ENCODE measurements at regions not wholly inside any gene's neighbourhood (a gene's known extent, or its start where the extent isn't known, plus 50 kb on each side); places are given as distances from the start of the nearest gene placed in this dataset.

DNA sequence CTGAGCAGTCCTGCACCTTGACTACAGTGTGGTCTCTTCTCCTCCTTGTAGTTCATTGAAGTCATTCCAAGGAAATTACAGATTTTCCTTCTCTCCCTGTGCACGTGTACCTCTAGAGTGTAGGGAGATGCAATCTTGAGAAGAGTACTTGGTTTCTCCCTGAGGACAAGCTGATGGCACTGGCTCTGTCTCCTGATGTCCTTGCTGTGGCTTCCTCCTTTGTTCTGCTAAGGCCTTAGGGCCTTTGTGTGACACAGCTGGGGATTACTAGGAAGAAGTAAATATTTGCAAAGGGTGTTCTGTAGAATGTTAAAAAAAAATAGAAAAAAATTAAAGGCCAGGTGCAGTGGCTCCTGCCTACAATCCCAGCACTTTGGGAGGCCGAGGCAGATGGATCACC lies 66.2 kb upstream of the APOBEC4 start:
- TF ChIP-seq, protein P1, sequence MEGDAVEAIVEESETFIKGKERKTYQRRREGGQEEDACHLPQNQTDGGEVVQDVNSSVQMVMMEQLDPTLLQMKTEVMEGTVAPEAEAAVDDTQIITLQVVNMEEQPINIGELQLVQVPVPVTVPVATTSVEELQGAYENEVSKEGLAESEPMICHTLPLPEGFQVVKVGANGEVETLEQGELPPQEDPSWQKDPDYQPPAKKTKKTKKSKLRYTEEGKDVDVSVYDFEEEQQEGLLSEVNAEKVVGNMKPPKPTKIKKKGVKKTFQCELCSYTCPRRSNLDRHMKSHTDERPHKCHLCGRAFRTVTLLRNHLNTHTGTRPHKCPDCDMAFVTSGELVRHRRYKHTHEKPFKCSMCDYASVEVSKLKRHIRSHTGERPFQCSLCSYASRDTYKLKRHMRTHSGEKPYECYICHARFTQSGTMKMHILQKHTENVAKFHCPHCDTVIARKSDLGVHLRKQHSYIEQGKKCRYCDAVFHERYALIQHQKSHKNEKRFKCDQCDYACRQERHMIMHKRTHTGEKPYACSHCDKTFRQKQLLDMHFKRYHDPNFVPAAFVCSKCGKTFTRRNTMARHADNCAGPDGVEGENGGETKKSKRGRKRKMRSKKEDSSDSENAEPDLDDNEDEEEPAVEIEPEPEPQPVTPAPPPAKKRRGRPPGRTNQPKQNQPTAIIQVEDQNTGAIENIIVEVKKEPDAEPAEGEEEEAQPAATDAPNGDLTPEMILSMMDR (IDR thresholded peaks at IDR 0.05) = no peak
- TF ChIP-seq POLR2AphosphoS5 (IDR thresholded peaks at IDR 0.05) (no peak), POLR2A (IDR thresholded peaks at IDR 0.05) (no peak), EP300 (IDR thresholded peaks at IDR 0.05; ENCODE audit: low read depth) (no peak)

Data from transverse colon (tissue), 4 donors.